ENCODE measurements at regions not wholly inside any gene's neighbourhood (a gene's known extent, or its start where the extent isn't known, plus 50 kb on each side); places are given as distances from the start of the nearest gene placed in this dataset.
"Not testable (repeated sequence)": the region's sequence is repeated elsewhere in the genome, so short reads cannot be mapped to it uniquely, and the experiment has no call there.

DNA sequence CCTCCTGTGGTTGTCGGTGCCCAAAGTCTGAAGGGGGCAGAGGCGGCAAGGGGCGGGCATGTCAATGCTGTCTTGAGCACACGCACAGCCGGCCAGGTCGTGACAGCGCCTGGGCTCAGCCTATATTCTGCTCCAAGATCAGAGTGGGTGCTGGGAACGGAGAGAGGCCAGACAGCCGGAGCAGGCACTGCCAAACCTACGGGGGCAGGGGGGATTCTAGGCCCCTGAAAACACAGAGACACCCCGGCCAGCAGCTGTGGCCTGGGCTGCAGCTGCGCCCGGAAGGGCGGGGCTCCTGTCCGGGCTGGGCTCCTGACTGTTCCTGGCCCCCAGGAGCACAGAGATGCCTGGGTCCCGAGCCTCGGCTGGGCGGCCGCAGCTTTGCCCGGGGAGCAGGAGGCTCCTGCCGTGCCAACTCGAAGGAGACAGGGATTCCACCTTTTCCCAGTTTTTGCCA lies 2662.9 kb upstream of the PCDH20 start:
- Histone ChIP-seq H2AFZ (ENCODE audit: low read depth, low read length, severe bottlenecking) (no peak overlapping the region), H3K9ac (ENCODE audit: low read length) (no peak overlapping the region), H3K36me3 (ENCODE audit: low read length) (no peaks in the 10 kb centered on the region), H3K9me3 (ENCODE audit: insufficient read depth, low read length) (0 out of 2 replicates have a peak, but pooled peaks cover 4% of the 10 kb centered on the region), H3K4me2 (ENCODE audit: low read depth, low read length, poor library complexity, severe bottlenecking) (no peak overlapping the region), H3F3A (ENCODE audit: insufficient read depth) (no peaks in the 10 kb centered on the region), H3K9me2 (replicated peaks; ENCODE audit: insufficient read depth, low read length) (no peaks in the 10 kb centered on the region), H3K79me2 (ENCODE audit: insufficient read depth, low read length) (no peaks in the 10 kb centered on the region), H4K20me1 (ENCODE audit: low read depth, low read length) (no peaks in the 10 kb centered on the region), H3K27ac (ENCODE audit: low read depth, low read length) (no peak overlapping the region), H3K27me3 (ENCODE audit: low read length) (no peaks in the 10 kb centered on the region), H3K4me3 (ENCODE audit: insufficient read depth, low read length, poor library complexity, severe bottlenecking) (no peak overlapping the region)
- no peak for TF ChIP-seq EZH2phosphoT487 (conservative IDR thresholded peaks at IDR 0.05; ENCODE audit: low read length)
- TF ChIP-seq, protein P1, sequence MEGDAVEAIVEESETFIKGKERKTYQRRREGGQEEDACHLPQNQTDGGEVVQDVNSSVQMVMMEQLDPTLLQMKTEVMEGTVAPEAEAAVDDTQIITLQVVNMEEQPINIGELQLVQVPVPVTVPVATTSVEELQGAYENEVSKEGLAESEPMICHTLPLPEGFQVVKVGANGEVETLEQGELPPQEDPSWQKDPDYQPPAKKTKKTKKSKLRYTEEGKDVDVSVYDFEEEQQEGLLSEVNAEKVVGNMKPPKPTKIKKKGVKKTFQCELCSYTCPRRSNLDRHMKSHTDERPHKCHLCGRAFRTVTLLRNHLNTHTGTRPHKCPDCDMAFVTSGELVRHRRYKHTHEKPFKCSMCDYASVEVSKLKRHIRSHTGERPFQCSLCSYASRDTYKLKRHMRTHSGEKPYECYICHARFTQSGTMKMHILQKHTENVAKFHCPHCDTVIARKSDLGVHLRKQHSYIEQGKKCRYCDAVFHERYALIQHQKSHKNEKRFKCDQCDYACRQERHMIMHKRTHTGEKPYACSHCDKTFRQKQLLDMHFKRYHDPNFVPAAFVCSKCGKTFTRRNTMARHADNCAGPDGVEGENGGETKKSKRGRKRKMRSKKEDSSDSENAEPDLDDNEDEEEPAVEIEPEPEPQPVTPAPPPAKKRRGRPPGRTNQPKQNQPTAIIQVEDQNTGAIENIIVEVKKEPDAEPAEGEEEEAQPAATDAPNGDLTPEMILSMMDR (IDR thresholded peaks at IDR 0.05; ENCODE audit: insufficient read depth, low read length, poor library complexity, severe bottlenecking): no peak

DNA sequence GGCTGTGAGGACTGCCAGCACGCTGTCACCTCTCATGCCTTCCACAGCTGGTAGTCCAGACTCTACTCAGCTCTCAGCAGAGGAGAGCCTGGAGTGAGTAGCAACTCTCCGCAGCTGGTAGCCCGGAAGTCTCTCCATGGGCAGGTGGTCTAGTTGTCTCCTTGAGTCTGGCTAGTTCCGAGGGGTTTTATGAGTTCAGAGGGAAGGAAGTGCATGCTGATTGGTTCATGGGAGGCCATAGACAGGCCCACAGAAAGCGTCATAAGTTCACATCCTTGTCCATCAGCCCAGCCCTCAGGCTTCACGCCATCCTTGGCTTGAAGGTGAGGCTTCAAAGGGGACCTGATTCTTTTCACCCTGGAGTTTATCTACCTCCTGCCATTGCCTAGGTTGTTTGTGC lies 2662.4 kb upstream of the PCDH20 start:
- Histone ChIP-seq H2AFZ (ENCODE audit: low read depth, low read length, severe bottlenecking) (no peak overlapping the region), H3K9me3 (ENCODE audit: insufficient read depth, low read length) (0 out of 2 replicates have a peak, but pooled peaks cover 4% of the 10 kb centered on the region), H3K27me3 (ENCODE audit: low read length) (no peaks in the 10 kb centered on the region), H3K36me3 (ENCODE audit: low read length) (no peaks in the 10 kb centered on the region), H3K27ac (ENCODE audit: low read depth, low read length) (no peak overlapping the region), H3F3A (ENCODE audit: insufficient read depth) (no peaks in the 10 kb centered on the region), H4K20me1 (ENCODE audit: low read depth, low read length) (no peaks in the 10 kb centered on the region), H3K9me2 (replicated peaks; ENCODE audit: insufficient read depth, low read length) (no peaks in the 10 kb centered on the region), H3K4me2 (ENCODE audit: low read depth, low read length, poor library complexity, severe bottlenecking) (no peak overlapping the region), H3K9ac (ENCODE audit: low read length) (no peak overlapping the region), H3K79me2 (ENCODE audit: insufficient read depth, low read length) (no peaks in the 10 kb centered on the region), H3K4me3 (ENCODE audit: insufficient read depth, low read length, poor library complexity, severe bottlenecking) (no peak overlapping the region)
- no peak for TF ChIP-seq EZH2phosphoT487 (conservative IDR thresholded peaks at IDR 0.05; ENCODE audit: low read length)

DNA sequence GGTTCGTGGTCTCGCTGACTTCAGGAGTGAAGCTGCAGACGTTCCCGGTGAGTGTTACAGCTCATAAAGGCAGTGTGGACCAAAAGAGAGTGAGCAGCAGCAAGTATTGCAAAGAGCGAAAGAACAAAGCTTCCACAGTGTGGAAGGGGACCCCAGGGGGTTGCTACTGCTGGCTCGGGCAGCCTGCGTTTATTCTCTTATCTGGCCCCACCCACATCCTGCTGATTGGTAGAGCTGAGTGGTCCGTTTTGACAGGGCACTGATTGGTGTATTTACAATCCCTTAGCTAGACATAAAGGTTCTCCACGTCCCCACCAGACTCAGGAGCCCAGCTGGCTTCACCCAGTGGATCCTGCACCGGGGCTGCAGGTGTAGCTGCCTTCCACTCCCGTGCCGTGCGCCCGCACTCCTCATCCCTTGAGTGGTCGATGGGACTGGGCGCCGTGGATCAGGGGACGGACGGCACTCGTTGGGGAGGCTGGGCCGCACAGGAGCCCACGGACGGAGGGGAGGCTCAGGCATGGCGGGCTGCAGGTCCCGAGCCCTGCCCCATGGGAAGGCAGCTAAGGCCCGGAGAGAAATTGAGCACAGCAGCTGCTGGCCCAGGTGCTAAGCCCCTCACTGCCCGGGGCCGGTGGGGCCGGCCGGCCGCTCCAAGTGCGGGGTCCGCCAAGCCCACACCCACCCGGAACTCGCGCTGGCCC lies 2661.6 kb upstream of the PCDH20 start:
- not testable (repeated sequence) for H3K27ac ChIP-seq (ENCODE audit: low read depth, low read length); H3K79me2 ChIP-seq (ENCODE audit: insufficient read depth, low read length); H4K20me1 ChIP-seq (ENCODE audit: low read depth, low read length); H3K27me3 ChIP-seq (ENCODE audit: low read length); H3K36me3 ChIP-seq (ENCODE audit: low read length); H3K4me3 ChIP-seq (ENCODE audit: insufficient read depth, low read length, poor library complexity, severe bottlenecking); H3K4me2 ChIP-seq (ENCODE audit: low read depth, low read length, poor library complexity, severe bottlenecking); H3K9ac ChIP-seq (ENCODE audit: low read length); H2AFZ ChIP-seq (ENCODE audit: low read depth, low read length, severe bottlenecking); H3K9me3 ChIP-seq (ENCODE audit: insufficient read depth, low read length); H3F3A ChIP-seq (ENCODE audit: insufficient read depth); H3K9me2 ChIP-seq (replicated peaks; ENCODE audit: insufficient read depth, low read length)

DNA sequence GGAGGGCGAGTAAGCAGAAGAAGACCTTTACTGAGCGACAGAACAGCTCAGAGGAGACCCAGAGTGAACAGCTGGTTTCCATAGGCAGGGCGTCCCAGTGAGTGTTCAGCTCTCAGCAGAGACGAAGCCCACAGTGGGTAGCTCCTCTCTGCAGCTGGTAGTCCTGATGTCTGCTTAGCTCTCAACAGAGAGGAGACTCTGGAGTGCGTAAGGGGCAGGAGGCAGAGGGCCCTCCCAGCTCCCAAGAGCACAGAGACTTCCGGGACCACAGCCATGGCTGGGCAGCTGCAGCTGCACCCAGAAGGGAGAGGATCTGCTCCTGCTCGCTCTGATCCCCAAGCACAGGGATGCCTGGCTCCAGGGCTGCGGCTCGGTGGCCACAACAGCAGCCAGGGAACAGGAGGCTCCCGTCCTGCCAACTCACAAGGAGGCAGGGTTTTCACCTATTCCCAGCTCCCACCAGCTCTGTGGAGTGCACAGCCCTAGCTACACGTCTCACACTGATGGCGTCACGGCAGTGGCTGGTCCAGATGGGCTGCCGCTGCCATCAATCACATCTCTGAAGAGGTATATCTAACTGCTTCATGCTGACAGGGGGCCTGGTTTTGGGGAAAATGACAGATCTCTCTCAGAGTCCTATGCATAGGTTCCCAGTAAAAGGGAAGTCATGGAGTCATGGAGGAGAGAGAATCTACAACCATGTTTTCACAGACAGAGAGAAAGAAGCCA lies 2660.1 kb upstream of the PCDH20 start:
- Histone ChIP-seq H3K9me2 (replicated peaks; ENCODE audit: insufficient read depth, low read length) (no peaks in the 10 kb centered on the region), H3K27ac (ENCODE audit: low read depth, low read length) (no peak overlapping the region), H3K9ac (ENCODE audit: low read length) (no peak overlapping the region), H3F3A (ENCODE audit: insufficient read depth) (no peaks in the 10 kb centered on the region), H3K9me3 (ENCODE audit: insufficient read depth, low read length) (no peaks in the 10 kb centered on the region), H3K36me3 (ENCODE audit: low read length) (no peaks in the 10 kb centered on the region), H2AFZ (ENCODE audit: low read depth, low read length, severe bottlenecking) (peak overlapping the region; percentile 13), H3K4me3 (ENCODE audit: insufficient read depth, low read length, poor library complexity, severe bottlenecking) (no peak overlapping the region), H3K4me2 (ENCODE audit: low read depth, low read length, poor library complexity, severe bottlenecking) (no peak overlapping the region), H4K20me1 (ENCODE audit: low read depth, low read length) (no peaks in the 10 kb centered on the region), H3K79me2 (ENCODE audit: insufficient read depth, low read length) (no peaks in the 10 kb centered on the region), H3K27me3 (ENCODE audit: low read length) (no peaks in the 10 kb centered on the region)
- TF ChIP-seq EZH2phosphoT487 (conservative IDR thresholded peaks at IDR 0.05; ENCODE audit: low read length): no peak
- TF ChIP-seq, protein P1 (IDR thresholded peaks at IDR 0.05; ENCODE audit: insufficient read depth, low read length, poor library complexity, severe bottlenecking): no peak

Measured in SU-DHL-6 (cell line).